GM19238 (cell line): ENCODE measurements at regions not wholly inside any gene's neighbourhood (a gene's known extent, or its start where the extent isn't known, plus 50 kb on each side); places are given as distances from the start of the nearest gene placed in this dataset.
A peak's percentile ranks its signal among the peaks of the same experiment; 100 is the strongest.

Experiments used
- DNase-seq: peaks from one replicate; pipeline ENCODE4 v3.0.0; 2011; ENCODE audit warnings: low spot score; ENCODE audit not compliant: insufficient read length

- DNase-seq: no peak
These were observed 309.2 kb downstream of the HLX start for GRCh38 chr1:221188458-221188857.

DNA sequence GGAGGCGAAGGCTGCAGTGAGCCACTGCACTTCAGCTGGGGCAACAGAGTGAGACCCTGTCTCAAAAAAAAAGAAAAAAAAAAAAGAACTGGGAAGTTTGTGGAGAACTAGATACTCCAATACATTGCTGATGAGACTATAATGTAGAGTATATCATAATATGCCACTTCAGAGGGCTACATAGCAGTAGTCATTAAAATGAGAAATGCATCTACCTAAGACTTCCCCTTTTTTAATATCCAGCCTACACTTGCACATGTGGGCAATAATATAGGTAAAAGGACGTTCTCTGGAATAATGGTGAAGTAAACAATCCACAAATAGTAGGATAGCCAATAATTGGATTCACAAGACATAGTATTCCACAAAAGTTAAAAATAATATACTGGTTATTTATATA lies 311.0 kb downstream of the HLX start:
- DNase-seq: no peak

DNA sequence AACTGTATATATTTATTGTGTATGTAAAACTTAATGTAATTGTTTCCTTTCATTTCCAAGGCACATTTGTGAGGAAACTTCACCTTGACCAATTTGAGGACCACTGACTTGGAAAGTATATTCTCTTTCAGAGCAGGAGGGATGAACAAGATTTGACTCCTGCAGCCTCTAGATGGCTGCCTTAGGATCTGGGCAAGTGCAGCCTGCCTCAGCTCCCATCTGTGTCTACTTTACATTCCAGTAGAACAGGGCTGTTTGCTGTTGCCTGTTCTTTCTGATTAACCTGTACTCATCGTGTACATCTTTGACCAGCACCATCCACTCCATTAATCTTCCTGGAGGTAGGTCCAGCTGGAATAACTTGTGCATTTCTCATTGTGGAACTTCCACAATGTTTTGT lies 312.8 kb downstream of the HLX start:
- DNase-seq: no peak

DNA sequence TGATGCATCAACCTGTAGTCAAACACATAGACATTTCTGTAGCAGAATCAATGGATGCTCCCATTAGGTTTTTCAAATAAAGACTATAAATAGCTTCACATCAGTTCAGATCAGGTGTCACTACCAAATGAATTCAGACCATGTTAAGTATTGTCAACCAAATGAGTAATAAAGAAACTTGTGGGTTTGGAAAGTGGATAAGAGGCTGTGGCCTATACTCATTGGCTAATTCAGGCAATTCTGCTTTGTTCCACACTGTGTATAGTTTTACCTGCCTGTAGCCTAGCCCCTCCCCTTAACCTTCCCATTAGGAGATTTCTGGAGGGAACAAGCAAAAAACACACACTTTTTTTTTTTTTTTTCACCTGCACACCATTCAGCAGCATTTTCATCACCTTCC lies 321.2 kb downstream of the HLX start:
- DNase-seq: no peak

- no peak for DNase-seq
These were observed 322.5 kb downstream of the HLX start for GRCh38 chr1:221201773-221202172.

GRCh38 chr1:221203224-221204054 lies 324.2 kb downstream of the HLX start:
- peak; percentile 26 for DNase-seq

GRCh38 chr1:221204055-221204833 lies 325.0 kb downstream of the HLX start:
- no peak for DNase-seq

- DNase-seq: no peak
These were observed 326.8 kb downstream of the HLX start for GRCh38 chr1:221206076-221206475.

DNA sequence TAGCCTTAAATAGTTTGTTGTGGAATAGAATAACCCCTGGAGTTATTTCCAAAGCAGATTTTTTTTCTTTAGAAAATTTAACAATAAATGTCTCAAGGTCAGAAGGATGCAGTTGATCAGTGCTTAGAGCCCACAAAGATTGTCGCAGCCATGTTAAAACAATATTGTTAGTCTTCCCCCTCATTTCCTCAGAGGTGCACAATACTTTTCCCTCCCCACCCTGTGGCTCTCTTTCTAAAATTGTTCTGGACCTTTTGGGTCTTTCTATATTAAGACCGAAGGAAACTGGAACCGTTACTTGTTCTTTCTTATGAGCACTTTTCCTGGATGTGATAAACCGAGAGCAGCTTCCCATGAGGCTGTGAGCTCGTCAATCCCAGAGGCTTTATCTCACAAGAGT lies 333.7 kb downstream of the HLX start:
- no peak for DNase-seq

- no peak for DNase-seq
These were observed 337.8 kb downstream of the HLX start for GRCh38 chr1:221217029-221217428.

DNA sequence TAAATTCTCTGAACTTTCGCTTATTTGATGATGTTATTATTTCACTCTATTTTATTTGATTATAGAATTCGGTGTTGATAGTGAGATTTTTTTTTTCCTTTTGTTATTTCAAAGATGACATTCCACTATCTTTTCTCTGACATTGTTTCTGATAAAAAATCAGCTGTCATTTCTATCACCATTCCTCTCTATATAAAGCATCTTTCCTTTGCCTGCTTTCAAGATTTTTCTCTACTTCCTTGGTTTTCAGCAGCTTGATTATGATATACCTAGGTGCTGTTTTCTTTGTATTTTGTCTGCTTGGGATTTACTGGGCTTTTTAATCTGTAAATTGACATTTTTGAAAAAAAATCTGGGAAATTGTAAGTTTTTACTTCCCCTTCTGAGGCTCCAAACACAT lies 344.0 kb downstream of the HLX start:
- no peak for DNase-seq

- DNase-seq: no peak
These were observed 348.2 kb downstream of the HLX start for GRCh38 chr1:221227460-221227859.

- no peak for DNase-seq
These were observed 348.7 kb downstream of the HLX start for GRCh38 chr1:221227872-221228337.

- no peak for DNase-seq
These were observed 349.4 kb downstream of the HLX start for GRCh38 chr1:221228594-221228993.

- no peak for DNase-seq
These were observed 351.4 kb downstream of the HLX start for GRCh38 chr1:221230605-221231004.

DNA sequence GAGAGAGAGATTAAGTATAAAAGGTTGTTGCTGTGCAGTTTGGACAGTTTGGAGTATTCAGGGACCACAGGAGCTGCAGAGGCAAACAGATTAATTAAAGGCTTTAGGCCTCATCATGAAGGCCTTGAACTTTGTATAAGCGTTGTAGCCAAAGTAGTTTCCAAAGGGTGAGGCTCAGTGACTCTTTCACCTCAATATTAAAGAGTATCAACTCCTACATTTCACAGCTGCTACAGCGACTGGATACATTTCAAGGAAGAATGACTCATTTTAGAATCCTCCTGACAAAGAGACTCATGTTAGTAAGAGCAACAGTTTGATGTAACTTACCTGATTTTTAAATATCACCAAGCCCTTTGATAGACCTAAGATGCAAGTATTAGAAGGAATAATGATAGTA lies 355.5 kb downstream of the HLX start:
- DNase-seq: no peak

- DNase-seq: no peak
These were observed 358.3 kb downstream of the HLX start for GRCh38 chr1:221237587-221237986.

DNA sequence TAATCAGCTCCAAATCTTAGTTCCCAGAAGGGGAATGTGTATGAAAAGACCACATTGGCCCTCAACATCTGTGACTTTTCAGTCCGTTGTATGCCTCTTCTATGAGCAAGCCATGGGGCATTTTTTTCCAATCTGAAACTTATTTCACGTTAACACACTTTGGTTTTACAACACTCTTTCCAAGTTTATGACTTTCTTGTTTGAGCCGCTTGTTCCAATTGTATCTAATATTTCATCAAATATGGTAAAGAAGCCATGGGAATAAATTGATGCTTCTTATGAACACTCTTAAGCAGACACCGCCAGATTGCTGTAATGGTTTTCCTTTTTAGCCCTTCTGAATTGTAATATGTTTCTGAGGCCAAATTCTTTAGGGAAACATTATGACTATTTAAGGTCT lies 359.9 kb downstream of the HLX start:
- DNase-seq: no peak

GRCh38 chr1:221239792-221240191 lies 360.5 kb downstream of the HLX start:
- no peak for DNase-seq

- no peak for DNase-seq
These were observed 361.4 kb downstream of the HLX start for GRCh38 chr1:221240690-221241089.

- DNase-seq: no peak
These were observed 361.9 kb downstream of the HLX start for GRCh38 chr1:221241157-221241556.

GRCh38 chr1:221241592-221241991 lies 362.3 kb downstream of the HLX start:
- no peak for DNase-seq

- no peak for DNase-seq
These were observed 366.8 kb downstream of the HLX start for GRCh38 chr1:221246067-221246466.
